T-helper 1 cell (primary cell): ENCODE measurements at regions not wholly inside any gene's neighbourhood (a gene's known extent, or its start where the extent isn't known, plus 50 kb on each side); places are given as distances from the start of the nearest gene placed in this dataset.
"Not testable (repeated sequence)": the region's sequence is repeated elsewhere in the genome, so short reads cannot be mapped to it uniquely, and the experiment has no call there.

ENCODE experiments used
- DNase-seq, 5 donors: peaks; one replicate each; pipeline ENCODE4 v3.0.0-alpha.2; 2012 to 2020

DNA sequence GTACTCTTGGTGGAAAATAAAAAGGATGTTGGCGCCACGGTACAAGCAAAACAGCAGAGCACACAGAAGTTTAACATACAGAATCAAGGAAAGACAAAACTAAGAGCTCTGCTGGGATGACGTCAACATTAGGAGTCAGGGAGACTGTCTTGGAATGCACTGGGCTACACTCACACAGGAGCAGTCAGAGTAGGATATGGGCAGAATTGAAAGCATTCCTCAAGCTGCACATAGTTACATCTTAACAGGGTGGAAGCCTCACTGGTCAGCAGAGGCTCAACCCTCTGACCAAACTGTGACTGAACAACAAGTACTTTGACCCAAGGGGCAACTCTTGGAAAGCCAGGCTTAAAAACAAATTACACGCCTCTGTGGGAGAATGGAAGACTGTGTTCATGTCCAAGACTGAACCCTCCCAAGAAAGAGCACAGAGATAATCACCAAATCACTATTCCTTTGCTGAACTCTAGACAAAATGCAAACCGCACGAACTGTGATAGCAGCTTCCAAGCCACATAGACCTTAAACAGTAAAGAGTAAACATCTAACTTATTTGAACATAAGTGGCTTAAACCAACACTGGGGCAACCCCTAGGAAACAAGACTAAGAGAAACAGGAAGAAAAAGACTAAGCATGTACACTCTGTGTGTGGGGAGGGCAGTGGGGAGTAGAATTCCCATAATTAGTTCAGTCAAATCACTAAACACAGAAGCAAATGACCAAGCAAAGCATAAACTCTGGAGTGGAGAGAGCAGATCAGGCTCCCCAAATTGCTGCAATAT lies 772.7 kb downstream of the PRELID2 start:
- no peak for DNase-seq

DNA sequence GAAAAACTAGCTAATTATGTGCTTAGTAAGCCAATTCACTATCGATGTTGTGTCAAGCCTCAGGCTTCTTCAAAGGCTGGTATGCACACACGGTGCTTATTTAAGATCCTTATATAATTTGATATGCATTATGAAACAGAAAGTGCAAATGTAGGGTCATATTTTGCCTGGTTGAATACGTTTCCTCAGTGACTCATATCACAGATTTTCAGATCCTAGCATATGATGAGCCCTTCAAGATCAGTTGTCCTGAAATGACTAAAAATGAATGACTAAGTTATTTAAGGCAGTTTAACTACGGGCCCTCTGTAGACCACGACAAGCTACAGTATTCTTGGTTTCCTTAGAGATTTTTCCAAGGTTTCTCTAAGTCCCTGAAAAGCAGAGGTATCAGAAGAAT lies 778.3 kb downstream of the PRELID2 start:
- DNase-seq, result peak in 1 of 5 donors; percentile 66

DNA sequence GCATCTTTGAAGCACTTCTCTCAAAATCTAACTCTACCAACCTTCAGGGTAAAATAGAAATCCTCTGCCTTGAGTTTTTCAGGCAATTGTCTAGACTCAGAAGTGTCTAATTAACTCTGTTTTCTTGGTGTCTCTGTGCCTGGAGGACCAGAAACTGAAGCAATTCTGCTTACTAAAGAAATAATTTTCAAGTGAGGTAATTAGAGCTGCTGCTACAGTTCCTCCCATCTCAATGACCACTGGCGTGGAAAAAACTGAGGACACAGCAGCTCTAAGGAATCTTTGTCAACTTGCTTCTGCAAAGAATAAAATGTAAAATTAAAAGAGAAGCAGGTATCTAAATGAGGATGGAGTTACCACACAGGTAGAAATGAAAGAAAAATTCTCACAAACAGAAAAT lies 785.0 kb downstream of the PRELID2 start:
- DNase-seq, result no peak

DNA sequence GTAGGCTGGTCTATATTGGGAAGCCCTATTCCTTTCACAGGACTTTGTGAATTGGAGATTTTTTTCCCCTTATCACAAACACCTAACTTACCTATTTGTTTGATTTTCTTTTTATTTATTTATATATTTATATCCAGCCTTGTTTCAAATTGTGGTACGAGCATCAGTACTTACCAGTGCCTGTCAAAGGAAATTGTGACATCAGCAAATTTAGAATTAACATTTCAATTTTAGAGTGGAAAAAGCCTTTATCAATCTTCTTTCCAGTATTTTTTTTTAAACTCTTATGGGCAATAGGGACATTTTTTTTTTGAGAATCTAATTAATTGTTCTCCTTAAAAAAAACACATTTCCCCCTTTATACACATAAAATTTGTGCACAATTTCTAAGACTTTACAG lies 790.2 kb downstream of the PRELID2 start:
- DNase-seq, result no peak

DNA sequence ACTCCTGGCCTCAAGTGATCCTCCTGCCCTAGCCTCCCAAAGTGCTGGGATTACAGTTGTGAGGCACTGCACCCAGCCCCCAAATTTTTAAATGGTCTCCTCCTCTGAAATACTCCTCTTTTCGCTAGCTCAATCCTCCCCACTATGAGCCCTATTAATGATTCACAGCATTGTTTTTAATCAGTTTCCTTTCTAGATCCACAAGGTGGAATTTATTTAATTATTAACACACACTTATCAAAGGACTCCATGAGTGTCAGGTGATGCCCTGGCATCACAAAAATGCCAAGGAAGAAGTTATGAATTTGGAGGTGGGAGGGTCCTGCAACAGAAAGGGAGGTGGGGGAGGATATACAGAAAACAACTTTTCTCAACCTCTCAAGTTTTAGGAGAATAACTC lies 806.5 kb downstream of the PRELID2 start:
- no peak for DNase-seq

DNA sequence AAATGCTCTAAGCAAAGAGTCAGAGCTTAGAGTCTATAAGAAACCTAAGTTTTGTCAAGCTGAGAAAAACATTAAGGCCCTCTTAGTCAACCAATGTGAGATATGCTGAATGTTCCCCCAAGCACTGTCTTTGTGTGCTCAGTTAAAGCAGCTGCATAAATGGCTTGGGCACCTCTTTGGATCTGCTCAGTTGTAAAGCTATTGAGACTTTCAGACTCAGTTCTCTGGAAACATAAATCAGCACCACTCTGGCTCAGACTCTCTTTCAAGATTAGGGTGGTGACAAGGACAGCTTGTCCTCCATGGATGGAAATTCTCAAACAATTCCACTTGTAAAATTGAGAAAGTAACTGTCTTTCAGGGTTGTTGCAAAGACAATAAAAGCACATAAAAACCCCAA lies 807.9 kb downstream of the PRELID2 start:
- DNase-seq, result no peak

DNA sequence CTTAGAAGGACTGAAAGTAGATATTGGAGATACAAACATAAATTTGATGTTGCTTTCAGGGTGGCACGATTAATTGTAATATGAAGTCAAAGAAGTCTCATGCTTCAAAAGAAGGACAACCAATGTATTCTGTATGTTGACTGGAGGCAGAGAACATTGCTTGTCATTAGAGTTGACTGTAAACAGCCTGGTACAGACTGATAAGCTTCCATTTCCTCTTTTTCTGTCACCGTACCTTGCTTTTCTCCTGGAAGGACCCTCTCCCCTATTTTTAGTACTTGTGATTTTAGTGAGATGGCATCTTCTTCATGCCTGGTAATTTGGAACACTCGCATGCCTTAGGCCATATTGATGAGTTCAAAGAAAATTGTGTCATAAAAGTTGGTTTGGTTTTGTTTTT lies 809.4 kb downstream of the PRELID2 start:
- no peak for DNase-seq

DNA sequence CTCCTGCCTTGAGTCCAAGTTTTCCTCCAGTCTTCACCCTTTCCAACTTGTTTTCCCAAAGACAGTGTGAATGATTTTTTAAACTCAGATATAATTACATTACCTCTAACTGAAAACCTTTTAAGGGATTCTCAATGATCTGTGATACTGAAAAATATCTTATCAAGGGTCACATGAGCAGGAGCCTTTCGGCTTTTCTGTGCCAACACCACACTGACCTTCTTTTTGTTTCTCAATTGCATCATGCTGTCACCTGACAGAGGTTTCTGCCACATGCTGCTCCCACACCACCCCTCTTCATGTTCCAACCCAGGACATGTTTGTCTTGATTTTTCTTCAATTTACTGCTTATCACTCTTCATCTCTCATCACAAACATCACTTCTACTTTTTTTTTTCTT lies 820.0 kb downstream of the PRELID2 start:
- DNase-seq, result no peak

DNA sequence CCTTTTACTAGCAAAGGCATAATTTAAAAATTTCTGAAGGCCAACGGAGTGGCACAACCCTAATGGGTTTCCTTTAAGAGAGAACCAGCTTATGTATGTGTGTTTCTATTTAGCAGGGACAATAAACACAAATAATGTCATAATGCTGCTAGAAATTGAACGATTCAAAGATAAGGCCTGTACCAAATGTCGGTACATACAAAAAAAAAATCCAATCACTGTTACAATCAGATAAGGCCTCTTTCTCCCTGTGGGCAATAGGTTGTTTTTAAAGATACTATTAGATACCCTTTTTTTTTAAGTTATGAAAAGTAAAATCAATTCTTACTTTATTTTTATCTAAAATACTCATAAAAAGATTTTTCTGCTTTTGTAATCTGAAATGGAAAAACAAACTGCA lies 821.0 kb downstream of the PRELID2 start:
- no peak for DNase-seq

DNA sequence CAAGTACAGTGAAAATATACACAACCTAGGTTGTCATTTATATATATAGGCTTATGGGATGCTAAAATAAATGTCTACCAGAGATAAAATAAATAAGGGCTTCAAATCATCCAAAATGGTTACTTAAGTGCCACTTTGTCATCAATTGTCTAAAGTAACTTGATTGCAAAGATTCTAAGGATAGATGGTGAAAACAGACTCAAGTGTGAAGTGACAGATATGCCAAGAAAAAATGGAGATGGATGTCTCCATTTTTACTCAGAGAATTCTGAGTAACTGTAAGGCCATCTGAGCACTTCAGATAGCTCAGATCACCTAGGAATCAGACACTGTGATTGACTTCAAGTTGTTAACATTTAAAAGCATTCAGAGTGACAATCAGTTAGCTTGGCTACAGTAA lies 824.3 kb downstream of the PRELID2 start:
- no peak for DNase-seq

DNA sequence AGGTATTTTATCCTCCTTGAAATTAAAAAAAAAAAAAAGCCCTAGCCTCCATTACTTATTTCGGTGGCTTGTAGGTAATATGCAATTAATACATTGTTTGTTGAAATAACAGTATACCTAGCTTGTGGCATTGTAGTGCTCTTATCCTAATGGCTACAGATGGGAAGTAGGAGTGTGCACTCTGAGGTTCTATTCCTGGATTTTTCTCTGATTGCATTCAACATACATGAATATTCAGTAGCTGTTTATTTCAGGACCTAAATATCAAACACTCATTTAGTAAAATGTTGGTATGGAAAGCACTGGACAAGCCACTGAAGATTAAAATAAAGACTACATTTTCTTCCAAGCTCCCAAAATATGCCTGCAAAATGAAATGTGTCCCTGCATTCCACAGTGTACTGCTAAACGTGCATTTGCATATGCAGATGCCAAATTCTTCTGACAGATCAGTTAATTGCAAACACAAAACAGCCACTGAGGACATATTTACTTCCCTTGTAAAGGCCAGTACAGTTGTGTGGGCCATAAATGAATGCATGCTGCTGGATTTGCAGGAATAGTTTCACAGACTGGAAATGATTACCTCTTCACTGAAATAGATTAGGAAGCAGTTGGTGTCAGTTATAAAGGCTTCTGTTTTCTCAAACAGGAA lies 826.1 kb downstream of the PRELID2 start:
- no peak for DNase-seq

DNA sequence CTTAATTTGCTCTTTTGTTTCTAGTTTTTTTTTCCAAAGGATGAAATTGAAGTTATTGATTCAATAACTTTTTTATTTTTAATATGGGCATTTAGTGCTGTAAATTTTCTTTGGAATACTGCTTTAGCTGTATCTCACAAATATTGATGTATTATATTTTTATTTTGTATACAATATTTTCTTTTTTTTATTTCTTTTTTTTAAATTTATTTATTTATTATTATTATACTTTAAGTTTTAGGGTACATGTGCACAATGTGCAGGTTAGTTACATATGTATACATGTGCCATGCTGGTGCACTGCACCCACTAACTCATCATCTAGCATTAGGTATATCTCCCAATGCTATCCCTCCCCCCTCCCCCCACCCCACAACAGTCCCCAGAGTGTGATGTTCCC lies 823.7 kb downstream of the KCTD16 start:
- DNase-seq, result not testable (repeated sequence)

DNA sequence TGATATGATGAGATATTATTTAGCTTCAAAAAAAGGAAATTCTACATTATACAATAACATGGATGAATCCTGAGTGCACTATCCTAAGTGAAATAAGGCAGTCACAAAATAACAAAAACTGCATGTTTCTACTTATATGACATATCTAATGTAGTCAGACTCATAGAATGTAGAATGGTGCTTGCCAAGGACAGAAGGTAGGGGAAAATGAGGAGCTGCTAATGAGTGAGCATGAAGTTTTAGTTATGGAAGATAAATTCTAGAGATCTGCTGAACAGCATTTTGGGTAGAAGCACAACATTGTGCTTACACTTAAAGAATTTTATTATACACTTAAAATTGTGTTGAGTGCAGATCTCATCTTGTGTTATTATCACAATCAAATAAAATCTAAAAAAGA lies 812.4 kb downstream of the KCTD16 start:
- no peak for DNase-seq

DNA sequence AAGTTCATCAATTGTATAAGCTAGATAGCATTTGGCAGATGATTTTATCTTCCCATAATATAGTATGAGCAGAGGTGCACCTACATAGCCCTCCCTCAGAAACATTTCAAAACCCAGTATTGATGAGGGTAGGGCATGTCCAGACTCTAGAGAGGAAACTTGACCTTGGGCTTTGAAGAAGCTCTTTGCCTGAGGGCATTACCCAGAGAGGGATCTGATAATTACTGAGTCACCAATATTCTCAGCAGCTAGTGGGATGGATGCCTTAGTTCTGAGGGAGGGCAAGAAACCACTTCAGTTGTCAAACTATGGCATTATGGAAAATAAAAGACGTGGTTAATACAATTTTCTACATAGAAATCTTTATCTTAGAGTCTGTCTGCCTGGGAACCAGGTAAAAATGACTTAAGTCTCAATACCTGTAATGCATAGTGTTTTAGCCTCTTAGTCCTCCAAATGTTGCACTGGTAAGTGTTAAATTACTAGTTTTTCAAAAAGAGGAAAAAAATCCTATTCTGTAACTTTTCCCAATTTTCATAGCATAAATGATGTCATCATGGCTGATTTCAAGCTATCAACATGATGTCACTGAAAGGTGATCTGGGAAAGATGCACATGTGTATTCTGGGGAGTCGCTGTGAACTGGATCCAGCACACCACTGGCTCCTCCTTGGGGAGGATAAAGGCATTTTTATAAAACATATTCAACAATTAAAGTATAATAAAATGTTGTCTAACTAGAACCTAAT lies 809.0 kb downstream of the KCTD16 start:
- DNase-seq, result no peak

DNA sequence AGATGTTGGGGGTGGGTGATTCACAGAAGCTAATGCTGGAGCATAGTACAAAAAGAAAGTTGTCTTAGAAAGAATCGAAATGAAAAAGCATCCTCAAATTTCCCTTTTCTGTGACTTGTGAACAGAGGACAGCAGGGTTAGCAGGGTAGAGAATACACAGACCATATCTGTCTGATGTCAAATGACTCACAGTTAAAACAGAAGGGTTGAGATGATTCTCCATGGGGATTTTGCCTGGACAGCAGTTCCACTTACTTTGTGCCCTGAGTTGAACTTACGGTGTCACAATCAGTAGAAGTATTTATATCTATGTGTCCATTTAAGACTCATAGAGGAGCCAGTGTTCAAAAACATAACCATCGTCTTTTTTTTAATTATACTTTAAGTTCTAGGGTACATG lies 801.6 kb downstream of the KCTD16 start:
- DNase-seq, result no peak

DNA sequence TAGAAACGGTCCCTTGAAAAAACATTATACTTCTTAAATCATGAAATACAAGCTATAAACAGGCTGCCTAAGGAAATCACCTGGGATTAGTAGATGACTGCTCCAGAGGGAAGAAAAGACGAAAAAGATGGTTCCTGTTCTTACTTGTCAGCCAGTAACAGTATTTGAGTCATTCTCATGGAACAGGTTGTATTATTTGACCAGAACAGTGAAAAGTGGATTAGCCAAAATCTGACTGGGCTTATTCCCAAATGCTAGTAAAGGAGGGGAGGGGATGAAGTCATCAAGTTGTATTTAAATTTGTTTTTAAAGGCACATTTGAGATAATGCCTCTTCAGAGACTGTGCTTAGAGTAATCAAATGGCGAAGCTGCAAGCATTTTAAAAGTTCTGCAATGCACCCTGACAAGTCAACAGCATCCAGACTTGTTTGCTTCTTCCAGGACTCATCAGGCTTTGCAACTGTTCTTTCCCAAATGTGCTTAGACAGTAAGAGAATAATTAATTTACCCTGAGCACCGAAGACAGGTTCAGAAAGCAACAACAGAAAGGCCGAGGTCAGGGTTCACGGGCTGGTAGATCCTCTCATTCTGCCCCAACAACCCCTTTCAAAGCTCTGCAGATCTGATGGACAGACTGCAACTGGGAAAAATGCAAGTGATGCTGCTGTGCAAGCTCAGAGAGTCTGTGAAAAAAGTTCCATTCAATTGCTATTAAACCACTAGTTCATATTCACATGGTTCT lies 800.6 kb downstream of the KCTD16 start:
- no peak for DNase-seq

DNA sequence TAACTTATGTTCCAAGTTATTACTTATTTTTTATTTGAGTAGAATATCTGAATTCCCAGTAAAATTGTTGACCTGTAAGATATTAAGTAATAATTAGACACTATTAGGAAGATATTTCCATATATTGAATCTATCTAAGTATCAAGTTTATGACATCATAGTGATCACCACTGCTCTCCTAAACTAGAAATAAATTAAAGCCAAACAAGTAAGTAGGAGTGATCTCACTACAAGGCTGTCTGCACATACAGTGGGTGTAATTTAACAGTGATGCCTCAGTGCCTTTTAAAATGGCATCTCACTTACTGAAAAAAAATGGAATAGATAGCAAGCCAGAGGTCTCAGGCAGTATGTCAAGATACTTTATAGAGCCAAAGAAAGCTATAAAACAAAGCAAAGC lies 789.6 kb downstream of the KCTD16 start:
- no peak for DNase-seq

DNA sequence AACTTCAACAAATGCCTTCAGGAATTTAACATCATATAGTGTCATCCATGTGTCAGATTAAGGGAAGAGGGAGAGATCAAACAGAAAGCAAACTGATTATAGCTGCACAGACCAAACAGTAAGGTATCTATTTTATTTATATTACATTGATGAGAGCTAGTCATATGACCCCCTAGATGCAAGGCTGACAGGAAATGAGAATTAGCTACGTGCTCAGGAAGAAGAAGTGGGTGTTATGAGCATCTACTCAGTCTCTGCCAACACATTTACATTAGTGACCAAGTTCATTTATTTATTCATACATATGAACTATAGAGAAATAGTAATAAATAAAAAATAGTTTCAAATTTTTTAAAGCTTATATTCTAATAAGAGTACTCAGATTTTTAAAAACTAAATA lies 787.3 kb downstream of the KCTD16 start:
- no peak for DNase-seq

DNA sequence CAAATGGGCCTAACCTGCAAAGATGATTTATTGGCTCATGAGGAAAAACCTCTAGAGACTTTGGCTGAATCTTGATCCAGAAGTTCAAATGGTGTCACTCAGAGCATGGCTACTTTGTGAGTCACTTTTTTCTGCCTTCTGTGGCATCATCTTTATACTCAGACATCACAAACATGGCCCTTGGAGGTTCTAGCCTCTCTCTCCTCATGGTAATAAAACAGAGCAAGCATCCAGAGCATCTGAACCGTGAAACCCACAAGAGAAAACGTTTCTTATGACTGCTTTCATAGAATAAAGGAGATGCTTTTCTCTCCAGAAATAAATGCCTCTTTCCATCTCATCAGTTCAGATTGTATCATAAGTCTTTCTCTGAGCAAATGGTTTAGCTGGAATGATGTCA lies 780.3 kb downstream of the KCTD16 start:
- no peak for DNase-seq

DNA sequence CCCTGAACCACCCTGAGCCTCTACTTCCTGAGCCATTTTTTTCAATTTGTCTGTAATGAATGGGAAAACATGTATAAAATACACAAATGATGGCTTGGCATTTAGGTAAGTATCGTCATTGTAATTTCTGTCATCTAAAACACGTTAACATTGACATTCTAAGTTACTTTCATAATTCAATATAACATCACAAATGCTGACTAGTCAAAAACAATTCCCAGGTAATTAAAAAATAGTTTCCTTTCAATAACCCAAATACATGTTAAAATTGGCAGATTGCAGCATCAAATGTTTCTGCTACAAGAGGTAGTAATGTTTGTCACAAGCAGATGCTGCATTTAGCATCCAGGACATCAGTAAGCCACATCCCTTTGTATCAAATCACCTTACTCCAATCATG lies 776.4 kb downstream of the KCTD16 start:
- DNase-seq, result no peak

DNA sequence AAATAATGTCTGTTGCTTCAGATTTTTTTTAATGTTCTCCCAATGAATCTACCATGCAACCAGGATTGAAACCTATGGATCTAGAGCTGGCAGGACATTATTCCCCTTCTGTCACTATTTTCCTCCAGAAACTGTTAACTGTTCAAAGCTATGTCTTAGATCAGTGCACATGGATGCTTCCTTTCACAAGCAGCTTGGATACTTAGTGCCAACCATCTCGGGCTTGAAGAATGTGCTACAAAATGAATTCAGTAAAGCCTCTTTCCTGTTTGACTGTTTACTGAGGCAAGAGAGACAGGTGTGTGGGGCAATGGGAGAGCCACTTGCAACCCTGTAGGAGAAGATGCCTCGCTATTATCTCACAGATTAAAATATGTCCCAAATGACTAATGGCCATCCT lies 774.8 kb downstream of the KCTD16 start:
- DNase-seq, result no peak

DNA sequence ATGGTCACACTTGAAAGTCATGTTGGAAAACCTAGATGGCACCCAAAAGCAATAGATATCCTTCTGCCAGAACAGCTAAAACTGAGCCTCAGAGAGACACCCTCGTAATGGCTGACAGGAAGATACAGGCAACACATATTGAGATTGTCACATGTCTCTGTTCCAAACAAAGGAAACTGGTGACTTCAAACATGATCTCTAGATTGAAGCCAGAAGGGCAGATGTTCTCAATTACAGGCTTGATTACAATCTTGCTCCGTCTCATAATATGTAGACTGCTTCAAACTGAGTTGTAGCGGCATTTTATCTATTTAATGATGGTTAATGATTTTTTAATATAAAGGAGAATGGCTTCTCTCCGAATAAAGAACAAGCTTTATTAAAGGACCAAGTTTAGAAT lies 774.3 kb downstream of the KCTD16 start:
- no peak for DNase-seq

DNA sequence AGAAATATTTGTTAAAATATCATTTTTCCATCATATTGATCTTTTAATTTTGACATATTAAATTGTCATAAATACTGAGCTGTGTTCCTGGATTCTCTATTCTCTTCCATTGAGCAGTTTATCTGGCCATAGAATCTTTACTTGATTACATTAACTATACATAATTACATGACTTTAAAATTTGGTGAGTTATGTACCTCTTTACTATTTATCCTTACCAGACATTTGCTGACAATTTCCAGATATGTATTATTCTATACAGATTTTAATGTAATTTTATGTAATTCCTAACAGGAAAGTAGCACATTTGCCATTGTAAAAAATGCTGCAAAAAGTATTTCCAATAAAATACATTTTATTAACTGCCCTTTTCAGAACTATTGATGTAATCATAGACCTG lies 770.3 kb downstream of the KCTD16 start:
- DNase-seq, result no peak
